ENCODE measurements at regions not wholly inside any gene's neighbourhood (a gene's known extent, or its start where the extent isn't known, plus 50 kb on each side); places are given as distances from the start of the nearest gene placed in this dataset.

GRCh38 chr6:163827143-163827542, 412.6 kb downstream of the QKI start:
- no peak for TF ChIP-seq EZH2 (IDR thresholded peaks at IDR 0.05; ENCODE audit: insufficient read depth, poor library complexity, severe bottlenecking)
- TF ChIP-seq EZH2phosphoT487 (IDR thresholded peaks at IDR 0.05; ENCODE audit: insufficient read depth, low read depth) = no peak
